ENCODE measurements at regions not wholly inside any gene's neighbourhood (a gene's known extent, or its start where the extent isn't known, plus 50 kb on each side); places are given as distances from the start of the nearest gene placed in this dataset.

DNA sequence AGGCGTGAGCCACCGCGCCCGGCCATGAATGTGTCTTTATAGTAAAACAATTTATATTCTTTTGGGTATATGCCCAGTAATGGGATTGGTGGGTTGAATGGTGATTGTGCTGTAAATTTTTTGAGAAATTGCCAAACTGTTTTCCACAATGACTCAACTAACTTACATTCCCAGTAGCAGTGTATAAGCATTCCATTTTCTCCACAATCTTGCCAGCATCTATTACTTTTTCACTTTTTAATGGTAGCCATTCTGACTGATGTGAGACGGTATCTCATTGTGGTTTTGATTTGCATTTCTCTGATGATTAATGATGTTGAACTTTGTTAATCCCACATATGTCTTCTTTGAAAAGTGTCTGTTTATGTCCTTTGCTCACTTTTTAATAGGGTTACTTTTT, 1187.9 kb downstream of the XPNPEP1 start:
- Histone ChIP-seq H3K27ac (no peak overlapping the region), H3K9me3 (peaks cover 0 to 5% (median 2%) of the 10 kb centered on the region in 4 donors), H3K27me3 (no peaks in the 10 kb centered on the region), H3K36me3 (no peaks in the 10 kb centered on the region), H3K4me3 (no peak overlapping the region), H3K4me1 (no peaks in the 10 kb centered on the region)
- no peak for TF ChIP-seq POLR2A (IDR thresholded peaks at IDR 0.05)
- TF ChIP-seq POLR2AphosphoS5 (IDR thresholded peaks at IDR 0.05): no peak
- TF ChIP-seq, protein P1, sequence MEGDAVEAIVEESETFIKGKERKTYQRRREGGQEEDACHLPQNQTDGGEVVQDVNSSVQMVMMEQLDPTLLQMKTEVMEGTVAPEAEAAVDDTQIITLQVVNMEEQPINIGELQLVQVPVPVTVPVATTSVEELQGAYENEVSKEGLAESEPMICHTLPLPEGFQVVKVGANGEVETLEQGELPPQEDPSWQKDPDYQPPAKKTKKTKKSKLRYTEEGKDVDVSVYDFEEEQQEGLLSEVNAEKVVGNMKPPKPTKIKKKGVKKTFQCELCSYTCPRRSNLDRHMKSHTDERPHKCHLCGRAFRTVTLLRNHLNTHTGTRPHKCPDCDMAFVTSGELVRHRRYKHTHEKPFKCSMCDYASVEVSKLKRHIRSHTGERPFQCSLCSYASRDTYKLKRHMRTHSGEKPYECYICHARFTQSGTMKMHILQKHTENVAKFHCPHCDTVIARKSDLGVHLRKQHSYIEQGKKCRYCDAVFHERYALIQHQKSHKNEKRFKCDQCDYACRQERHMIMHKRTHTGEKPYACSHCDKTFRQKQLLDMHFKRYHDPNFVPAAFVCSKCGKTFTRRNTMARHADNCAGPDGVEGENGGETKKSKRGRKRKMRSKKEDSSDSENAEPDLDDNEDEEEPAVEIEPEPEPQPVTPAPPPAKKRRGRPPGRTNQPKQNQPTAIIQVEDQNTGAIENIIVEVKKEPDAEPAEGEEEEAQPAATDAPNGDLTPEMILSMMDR (IDR thresholded peaks at IDR 0.05): no peak
- TF ChIP-seq EP300 (IDR thresholded peaks at IDR 0.05): no peak
- no peak for DNase-seq
- 94% methylated on average over 5 of the region's 5 CpGs for WGBS, 2 donors
- ATAC-seq (ENCODE audit: low FRiP score in 2 of 2): no peak

DNA sequence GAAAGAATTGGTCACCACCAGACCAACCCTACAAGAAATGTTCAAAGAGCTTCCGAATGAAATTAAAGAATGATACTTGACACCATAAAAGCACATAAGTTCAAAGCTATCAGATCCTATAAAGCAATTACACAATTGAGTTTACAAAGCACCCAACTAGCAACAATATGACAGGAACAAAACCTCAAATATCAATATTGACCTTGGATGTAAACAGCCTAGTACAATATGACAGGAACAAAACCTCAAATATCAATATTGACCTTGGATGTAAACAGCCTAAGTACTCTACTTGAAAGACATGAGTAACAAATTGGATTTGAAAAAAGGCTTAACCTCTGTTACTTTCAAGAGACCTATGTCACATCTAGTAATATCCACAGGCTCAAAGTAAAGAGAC, 1201.4 kb downstream of the XPNPEP1 start:
- Histone ChIP-seq H3K9me3 (peaks cover 0 to 9% (median 0%) of the 10 kb centered on the region in 4 donors), H3K36me3 (no peaks in the 10 kb centered on the region), H3K27me3 (no peaks in the 10 kb centered on the region), H3K27ac (no peak overlapping the region), H3K4me3 (no peak overlapping the region), H3K4me1 (no peaks in the 10 kb centered on the region)
- ATAC-seq (ENCODE audit: low FRiP score in 2 of 2) (no peak), DNase-seq (no peak)
- TF ChIP-seq, protein P1 (IDR thresholded peaks at IDR 0.05): no peak
- no peak for TF ChIP-seq EP300 (IDR thresholded peaks at IDR 0.05)
- TF ChIP-seq POLR2AphosphoS5 (IDR thresholded peaks at IDR 0.05): no peak
- TF ChIP-seq POLR2A (IDR thresholded peaks at IDR 0.05): no peak
- WGBS, 2 donors: 70% methylated on average over 1 of the region's 1 CpG

DNA sequence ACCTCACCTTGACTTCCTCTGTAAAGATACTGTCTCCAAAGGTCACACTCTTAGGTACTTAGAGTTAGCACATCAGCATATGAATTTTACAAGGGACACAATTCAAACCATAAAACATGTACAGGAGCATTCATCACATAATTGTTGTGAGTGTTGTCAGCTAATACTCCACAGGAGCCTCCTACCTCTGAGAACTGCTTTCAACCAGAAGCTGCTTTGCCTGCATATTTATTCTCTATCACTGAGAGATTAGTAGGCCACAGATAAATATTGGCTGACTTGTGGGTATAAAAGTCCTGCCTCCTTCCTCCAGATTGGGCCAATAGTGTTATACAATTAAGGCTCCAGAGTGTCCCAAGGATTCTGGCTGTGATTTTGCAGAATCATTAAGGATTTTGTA, 1207.0 kb downstream of the XPNPEP1 start:
- no peak for ATAC-seq (ENCODE audit: low FRiP score in 2 of 2)
- H3K36me3 ChIP-seq: no peaks in the 10 kb centered on the region

DNA sequence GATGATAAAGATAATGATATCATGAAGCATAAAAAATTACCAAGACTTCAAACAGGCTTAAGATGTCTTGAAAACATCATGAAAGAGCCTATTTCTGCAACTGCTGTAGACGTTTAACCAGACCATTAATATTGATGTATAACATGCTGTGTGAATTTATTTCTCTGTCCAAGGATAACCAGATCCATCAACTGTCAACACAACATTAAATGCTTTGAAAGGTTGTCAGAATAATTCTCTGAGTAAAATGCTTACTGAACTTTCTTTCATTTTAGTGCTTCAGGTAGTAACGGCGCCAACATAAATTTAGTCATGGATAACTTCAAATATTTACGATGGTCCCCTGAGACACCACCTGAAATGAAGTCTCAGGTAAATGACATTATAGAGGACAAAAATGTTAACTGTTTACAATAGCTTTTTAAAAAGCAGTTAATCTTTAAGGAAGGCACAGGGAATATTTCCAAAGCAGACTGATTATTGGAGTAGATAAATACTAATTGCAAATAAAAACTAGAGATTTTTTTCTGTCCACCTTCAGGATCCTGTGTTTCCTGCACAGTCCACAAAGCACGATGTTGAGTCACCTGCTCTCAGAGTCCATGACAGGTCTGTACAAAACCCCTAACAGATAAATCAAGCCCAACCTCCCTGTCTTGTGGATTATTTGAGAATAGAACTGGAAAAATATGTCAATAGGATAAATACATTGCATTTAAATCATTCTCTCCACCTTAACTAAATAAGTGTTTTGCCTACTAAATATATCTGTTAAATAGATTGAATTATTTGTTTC, 1213.2 kb downstream of the XPNPEP1 start:
- no peak overlapping the region for H3K4me3 ChIP-seq
- no peak for DNase-seq
- 78 to 81% methylated on average over 5 of the region's 5 CpGs for WGBS, 2 donors
- ATAC-seq (ENCODE audit: low FRiP score in 2 of 2): no peak
- peaks cover 0 to 9% (median 2%) of the 10 kb centered on the region in 4 donors for H3K9me3 ChIP-seq
- no peaks in the 10 kb centered on the region for H3K36me3 ChIP-seq
- no peak for TF ChIP-seq POLR2A (IDR thresholded peaks at IDR 0.05)
- no peak for TF ChIP-seq POLR2AphosphoS5 (IDR thresholded peaks at IDR 0.05)
- no peak for TF ChIP-seq EP300 (IDR thresholded peaks at IDR 0.05)
- TF ChIP-seq, protein P1 (IDR thresholded peaks at IDR 0.05): no peak
- no peaks in the 10 kb centered on the region for H3K4me1 ChIP-seq
- no peak overlapping the region for H3K27ac ChIP-seq
- no peaks in the 10 kb centered on the region for H3K27me3 ChIP-seq

More for the DNA sequence above, 1207.0 kb downstream of the XPNPEP1 start:
- Histone ChIP-seq H3K27ac (no peak overlapping the region), H3K27me3 (no peaks in the 10 kb centered on the region), H3K4me1 (no peaks in the 10 kb centered on the region), H3K4me3 (no peak overlapping the region), H3K9me3 (peaks cover 0 to 13% (median 2%) of the 10 kb centered on the region in 4 donors)
- TF ChIP-seq POLR2A (IDR thresholded peaks at IDR 0.05) (no peak), POLR2AphosphoS5 (IDR thresholded peaks at IDR 0.05) (no peak)
- no peak for DNase-seq

DNA sequence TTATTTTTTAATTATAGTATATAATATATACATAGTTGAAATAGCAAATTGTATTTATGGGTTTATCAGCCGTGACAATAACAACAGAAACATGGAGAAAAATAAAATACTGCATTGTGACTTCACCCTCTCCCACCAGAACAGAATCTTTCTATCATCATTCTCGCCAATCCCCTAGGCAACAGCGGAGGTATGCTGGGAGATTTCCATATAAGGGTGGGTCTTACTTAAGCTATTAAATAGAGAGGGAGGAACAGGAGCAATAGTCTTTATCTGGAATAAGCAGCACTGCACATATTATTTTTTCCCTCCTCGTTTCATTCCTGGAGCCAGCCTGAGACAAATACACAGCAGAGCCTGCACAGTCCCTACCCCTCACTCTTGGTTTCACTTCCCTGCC, 1214.9 kb downstream of the XPNPEP1 start:
- peaks cover 0 to 5% (median 2%) of the 10 kb centered on the region in 4 donors for H3K9me3 ChIP-seq
- WGBS, 2 donors: 84 to 85% methylated on average over 4 of the region's 4 CpGs
- no peak overlapping the region for H3K4me3 ChIP-seq
- H3K27ac ChIP-seq: no peak overlapping the region
- no peak for ATAC-seq (ENCODE audit: low FRiP score in 2 of 2)
- H3K4me1 ChIP-seq: no peaks in the 10 kb centered on the region
- no peaks in the 10 kb centered on the region for H3K36me3 ChIP-seq
- no peaks in the 10 kb centered on the region for H3K27me3 ChIP-seq
- no peak for DNase-seq
- TF ChIP-seq POLR2AphosphoS5 (IDR thresholded peaks at IDR 0.05) (no peak), EP300 (IDR thresholded peaks at IDR 0.05) (no peak), POLR2A (IDR thresholded peaks at IDR 0.05) (no peak)
- TF ChIP-seq, protein P1 (IDR thresholded peaks at IDR 0.05): no peak

Data from upper lobe of left lung (tissue), 6 donors.